Spinal cord (tissue), 9 donors: ENCODE measurements at regions not wholly inside any gene's neighbourhood (a gene's known extent, or its start where the extent isn't known, plus 50 kb on each side); places are given as distances from the start of the nearest gene placed in this dataset.
A peak's percentile ranks its signal among the peaks of the same experiment; 100 is the strongest.

Source experiments
- DNase-seq, 6 donors: peaks; one replicate each; pipeline versions ENCODE4 v3.0.0 to v3.0.0-alpha.2; 2013 to 2015; ENCODE audit warnings: low spot score in 6 of 6, low read depth in 4 of 6
- H3K27ac ChIP-seq: one replicate; pipeline ENCODE4 v1.5.1; 2013; ENCODE audit warnings: low read depth, low read length, control low read depth
- H3K27me3 ChIP-seq: one replicate; pipeline ENCODE4 v1.6.1; 2013; ENCODE audit warnings: low read length; ENCODE audit not compliant: control insufficient read depth, insufficient read depth
- H3K36me3 ChIP-seq: one replicate; pipeline ENCODE4 v1.6.1; 2013; ENCODE audit warnings: low read length; ENCODE audit not compliant: control insufficient read depth, insufficient read depth
- H3K4me1 ChIP-seq: one replicate; pipeline ENCODE4 v1.6.1; 2013; ENCODE audit warnings: low read length; ENCODE audit not compliant: control insufficient read depth, insufficient read depth
- H3K4me3 ChIP-seq: one replicate; pipeline ENCODE4 v1.5.1; 2013; ENCODE audit warnings: low read depth, low read length, control low read depth
- H3K9me3 ChIP-seq: one replicate; pipeline ENCODE4 v1.6.1; 2013; ENCODE audit warnings: low read length; ENCODE audit not compliant: control insufficient read depth, insufficient read depth
- WGBS: methylation state at CpG from one replicate; pipeline ENCODE4 v1.1.5; 2013; ENCODE audit warnings: missing lambda C conversion rate; ENCODE audit not compliant: insufficient coverage; 5-methylcytosine and 5-hydroxymethylcytosine counted together
- donor health status: healthy.

DNA sequence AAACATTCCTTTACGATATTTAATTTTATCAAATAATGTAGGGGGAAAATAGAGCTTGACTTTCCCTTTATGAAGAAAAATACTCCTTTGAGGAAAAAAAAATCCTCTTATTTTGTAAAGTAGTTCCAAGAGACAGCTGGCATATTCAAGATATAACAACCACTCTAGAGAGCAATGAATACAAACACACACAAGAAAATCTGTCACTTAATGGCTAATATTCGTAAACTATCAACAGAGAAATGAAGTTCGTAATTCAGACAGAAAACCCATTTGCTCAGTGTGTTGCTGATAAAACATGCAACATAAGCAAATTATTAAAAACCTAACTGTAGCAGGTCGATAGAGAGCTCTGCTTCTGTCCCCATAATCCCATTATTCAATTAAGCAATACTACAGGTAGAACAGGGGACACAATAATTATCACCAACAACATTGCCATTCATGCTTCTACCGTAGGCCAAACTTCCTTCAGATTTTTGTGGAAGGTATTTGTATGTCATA, 714.4 kb upstream of the MARCKS start:
- WGBS, result 100% methylated on average over 1 of the region's 5 CpGs
- no peak overlapping the region for H3K27ac ChIP-seq
- no peak overlapping the region for H3K4me3 ChIP-seq
- DNase-seq, result peak in 1 of 6 donors; percentile 82
- H3K4me1 ChIP-seq, result no peaks in the 10 kb centered on the region
- no peaks in the 10 kb centered on the region for H3K9me3 ChIP-seq
- no peaks in the 10 kb centered on the region for H3K27me3 ChIP-seq
- H3K36me3 ChIP-seq, result no peaks in the 10 kb centered on the region

DNA sequence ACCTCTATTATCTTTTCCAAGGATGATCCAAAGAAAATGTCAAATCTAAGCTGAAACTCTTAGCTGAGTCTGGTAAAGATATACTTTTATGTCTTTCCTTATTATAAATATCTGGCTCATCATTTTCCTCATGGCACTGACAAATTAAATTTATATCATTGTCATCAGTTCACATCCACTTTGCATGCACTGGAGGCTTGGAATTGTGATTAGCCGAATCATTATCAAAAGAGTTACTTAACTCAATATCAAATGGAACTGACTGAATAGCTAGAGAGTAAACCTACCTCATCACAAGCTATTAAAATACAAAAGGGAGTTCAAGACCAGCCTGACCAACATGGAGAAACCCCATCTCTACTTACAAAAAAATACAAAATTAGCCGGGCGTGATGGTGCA, 713.9 kb upstream of the MARCKS start:
- WGBS, result no CpG with 5 or more reads among the region's 3 CpGs

GRCh38 chr6:113144117-113144516, 713.0 kb upstream of the MARCKS start:
- 92% methylated on average over 2 of the region's 3 CpGs for WGBS
- H3K9me3 ChIP-seq, result no peaks in the 10 kb centered on the region

More for the DNA sequence above, 713.9 kb upstream of the MARCKS start:
- H3K4me3 ChIP-seq, result no peak overlapping the region
- no peaks in the 10 kb centered on the region for H3K9me3 ChIP-seq
- H3K27me3 ChIP-seq, result no peaks in the 10 kb centered on the region
- no peaks in the 10 kb centered on the region for H3K4me1 ChIP-seq
- H3K27ac ChIP-seq, result no peak overlapping the region
- H3K36me3 ChIP-seq, result no peaks in the 10 kb centered on the region
- no peak for DNase-seq

GRCh38 chr6:113146878-113147277, 710.3 kb upstream of the MARCKS start:
- Histone ChIP-seq H3K4me3 (no peak overlapping the region), H3K4me1 (no peaks in the 10 kb centered on the region), H3K27ac (no peak overlapping the region), H3K9me3 (peaks cover 2% of the 10 kb centered on the region), H3K36me3 (no peaks in the 10 kb centered on the region), H3K27me3 (no peaks in the 10 kb centered on the region)
- peak in 1 of 6 donors; percentile 40 for DNase-seq
- 75% methylated on average over 1 of the region's 1 CpG for WGBS

More at GRCh38 chr6:113144117-113144516, 713.0 kb upstream of the MARCKS start:
- DNase-seq, result no peak
- H3K27me3 ChIP-seq, result no peaks in the 10 kb centered on the region
- no peaks in the 10 kb centered on the region for H3K4me1 ChIP-seq
- H3K36me3 ChIP-seq, result no peaks in the 10 kb centered on the region
- no peak overlapping the region for H3K27ac ChIP-seq
- H3K4me3 ChIP-seq, result no peak overlapping the region

DNA sequence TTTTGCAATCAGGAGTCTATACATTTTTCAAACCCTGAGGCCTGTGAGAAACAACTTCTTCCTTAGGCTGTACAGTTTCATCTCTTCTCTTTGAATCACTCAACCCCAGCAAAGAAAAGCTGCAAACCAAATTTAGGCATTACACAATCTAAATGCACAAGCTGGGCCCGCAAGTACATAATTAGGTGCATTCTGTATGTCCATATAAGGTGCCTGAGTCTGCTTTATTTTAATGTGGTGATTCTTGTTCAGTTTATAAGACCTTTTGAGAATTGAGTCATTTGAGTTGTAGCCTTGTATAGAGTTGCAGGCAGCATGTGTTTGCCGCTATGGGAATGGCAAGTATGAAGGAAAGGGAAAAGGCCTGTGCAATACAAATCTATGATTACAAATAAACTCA, 709.6 kb upstream of the MARCKS start:
- Histone ChIP-seq H3K4me1 (no peaks in the 10 kb centered on the region), H3K4me3 (no peak overlapping the region), H3K27ac (no peak overlapping the region), H3K27me3 (no peaks in the 10 kb centered on the region), H3K9me3 (peaks cover 2% of the 10 kb centered on the region), H3K36me3 (no peaks in the 10 kb centered on the region)
- no peak for DNase-seq
- no CpG with 5 or more reads among the region's 2 CpGs for WGBS

DNA sequence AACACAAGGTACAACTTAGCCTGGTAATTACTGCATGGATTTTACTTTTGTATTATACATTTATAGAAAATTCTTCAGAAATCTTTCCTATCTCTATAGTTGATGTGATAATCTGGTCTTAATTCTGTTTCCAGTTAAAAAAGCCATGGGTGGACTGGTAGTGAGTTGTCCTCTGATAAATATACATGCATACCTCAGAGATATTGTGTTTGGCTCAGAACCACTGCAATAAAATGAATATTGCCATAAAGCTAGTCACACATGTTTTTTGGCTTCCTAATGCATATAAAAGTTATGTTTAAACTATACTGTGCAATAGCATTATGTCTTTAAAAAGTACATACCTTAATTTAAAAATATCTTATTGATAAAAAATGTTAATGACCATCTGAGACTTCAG, 708.6 kb upstream of the MARCKS start:
- DNase-seq, result no peak
- Histone ChIP-seq H3K9me3 (peaks cover 2% of the 10 kb centered on the region), H3K4me3 (no peak overlapping the region), H3K27ac (no peak overlapping the region), H3K4me1 (no peaks in the 10 kb centered on the region), H3K27me3 (no peaks in the 10 kb centered on the region), H3K36me3 (no peaks in the 10 kb centered on the region)

GRCh38 chr6:113149511-113149910, 707.6 kb upstream of the MARCKS start:
- H3K27ac ChIP-seq, result no peak overlapping the region
- H3K9me3 ChIP-seq, result peaks cover 2% of the 10 kb centered on the region
- no peak overlapping the region for H3K4me3 ChIP-seq
- H3K27me3 ChIP-seq, result no peaks in the 10 kb centered on the region
- H3K4me1 ChIP-seq, result no peaks in the 10 kb centered on the region
- 100% methylated on average over 1 of the region's 1 CpG for WGBS
- no peaks in the 10 kb centered on the region for H3K36me3 ChIP-seq
- DNase-seq, result no peak

DNA sequence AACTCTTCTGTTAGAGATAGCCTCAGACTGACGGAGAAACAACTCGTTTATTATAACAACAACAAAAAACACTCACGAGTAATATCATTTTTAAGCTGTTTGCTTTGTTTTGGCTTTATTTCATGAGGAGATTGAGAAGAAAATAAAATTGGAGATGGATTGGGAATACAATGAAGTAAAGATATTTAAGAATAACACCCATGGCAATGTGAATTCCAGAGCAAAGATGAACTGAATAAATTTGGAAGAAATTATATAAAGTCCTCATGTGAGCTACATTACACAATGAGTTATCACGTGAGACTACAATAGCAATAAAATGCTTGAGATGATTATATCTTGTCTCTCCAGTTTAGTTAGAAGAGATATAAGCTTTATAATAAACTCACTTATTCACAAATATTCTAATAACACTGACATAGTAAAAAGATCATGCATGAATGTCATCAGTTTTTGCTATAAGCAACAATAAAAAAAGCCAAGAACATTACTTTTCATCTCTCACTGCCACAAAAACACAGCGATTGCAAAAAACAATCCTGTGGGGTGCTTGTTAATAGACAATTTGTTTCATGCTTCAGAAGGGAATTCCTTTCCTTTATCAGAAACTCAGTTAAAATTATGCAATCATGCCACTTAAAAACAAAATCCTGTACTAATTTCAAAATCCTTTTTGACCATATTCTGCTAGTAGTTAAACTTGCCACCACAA, 696.7 kb upstream of the MARCKS start:
- WGBS, result no CpG with 5 or more reads among the region's 5 CpGs

GRCh38 chr6:113161018-113161315, 696.2 kb upstream of the MARCKS start:
- Histone ChIP-seq H3K36me3 (no peaks in the 10 kb centered on the region), H3K27me3 (no peaks in the 10 kb centered on the region), H3K4me3 (no peak overlapping the region), H3K4me1 (no peaks in the 10 kb centered on the region), H3K9me3 (no peaks in the 10 kb centered on the region), H3K27ac (no peak overlapping the region)
- WGBS, result no CpG with 5 or more reads among the region's 1 CpG
- peak in 1 of 6 donors; percentile 72 for DNase-seq

More for the DNA sequence above, 696.7 kb upstream of the MARCKS start:
- DNase-seq, result peak in 1 of 6 donors; percentile 75
- H3K36me3 ChIP-seq, result no peaks in the 10 kb centered on the region
- H3K27ac ChIP-seq, result no peak overlapping the region
- H3K9me3 ChIP-seq, result no peaks in the 10 kb centered on the region
- no peak overlapping the region for H3K4me3 ChIP-seq
- no peaks in the 10 kb centered on the region for H3K4me1 ChIP-seq
- no peaks in the 10 kb centered on the region for H3K27me3 ChIP-seq

DNA sequence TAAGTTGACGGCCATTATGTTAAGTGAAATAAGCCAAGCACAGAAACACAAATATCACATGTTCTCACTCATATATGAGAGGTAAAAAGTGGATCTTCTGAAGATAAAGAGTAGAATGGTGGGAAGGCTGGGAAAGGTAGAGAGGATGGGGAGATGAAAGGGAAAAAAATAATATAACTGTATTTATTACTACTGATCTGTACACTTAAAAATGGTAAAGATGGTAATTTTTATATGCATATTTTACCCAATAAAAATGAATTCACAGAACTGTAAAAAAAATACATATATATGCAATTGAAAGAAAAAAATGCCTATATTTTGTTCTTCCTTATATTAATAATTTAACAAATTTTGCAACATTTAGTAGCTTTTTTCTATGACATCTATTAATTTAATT, 694.4 kb upstream of the MARCKS start:
- DNase-seq, result no peak
- Histone ChIP-seq H3K36me3 (no peaks in the 10 kb centered on the region), H3K4me3 (no peak overlapping the region), H3K27me3 (no peaks in the 10 kb centered on the region), H3K9me3 (no peaks in the 10 kb centered on the region), H3K27ac (no peak overlapping the region), H3K4me1 (no peaks in the 10 kb centered on the region)
- WGBS, result no CpG with 5 or more reads among the region's 1 CpG
